GM12878 (cell line): ENCODE measurements at regions not wholly inside any gene's neighbourhood (a gene's known extent, or its start where the extent isn't known, plus 50 kb on each side); places are given as distances from the start of the nearest gene placed in this dataset.

Experiments used
- BMI1 ChIP-seq: fragments of 450-650 bp; IDR thresholded peaks from 2 replicates; pipeline ENCODE4 v1.6.1; 2016; ENCODE audit warnings: mild to moderate bottlenecking, moderate library complexity, borderline replicate concordance
- DPF2 ChIP-seq: fragments of 450-650 bp; IDR thresholded peaks from 2 replicates; pipeline ENCODE4 v1.6.1; 2017; ENCODE audit warnings: mild to moderate bottlenecking
- EGR1 ChIP-seq, 2 experiments: IDR thresholded peaks; 1 replicate in 1 of 2; 2 replicates in 1 of 2; pipeline ENCODE4 v1.6.1; 2011 to 2012; ENCODE audit warnings: low read depth in 2 of 2, low read length in 2 of 2, borderline replicate concordance in 1 of 2, mild to moderate bottlenecking in 1 of 2, moderate library complexity in 1 of 2
- HCFC1 ChIP-seq: fragments of 150-350 bp; IDR thresholded peaks from 2 replicates; pipeline ENCODE4 v1.6.1; 2014; ENCODE audit warnings: low read length
- IRF5 ChIP-seq: fragments of 450-650 bp; IDR thresholded peaks from 2 replicates; pipeline ENCODE4 v1.6.1; 2017; ENCODE audit warnings: borderline replicate concordance
- MYB ChIP-seq: fragments of 150-350 bp; IDR thresholded peaks from 2 replicates; pipeline ENCODE4 v1.6.1; 2014; ENCODE audit warnings: mild to moderate bottlenecking, low read depth, low read length, borderline replicate concordance
- SMAD1 ChIP-seq: fragments of 450-650 bp; IDR thresholded peaks from 2 replicates; pipeline ENCODE4 v1.6.1; 2018; ENCODE audit warnings: mild to moderate bottlenecking, low read depth; ENCODE audit not compliant: partially characterized antibody
- TF ChIP-seq, protein P1 (sequence below): fragments of 450-650 bp; formaldehyde crosslinking; IDR thresholded peaks from 2 replicates; pipeline ENCODE4 v1.4.0; 2022; ENCODE audit warnings: mild to moderate bottlenecking, moderate library complexity
- TF ChIP-seq, protein P2 (sequence below): fragments of 450-650 bp; conservative IDR thresholded peaks from 2 replicates; pipeline ENCODE4 v1.6.1; 2017; ENCODE audit warnings: mild to moderate bottlenecking, moderate library complexity

DNA sequence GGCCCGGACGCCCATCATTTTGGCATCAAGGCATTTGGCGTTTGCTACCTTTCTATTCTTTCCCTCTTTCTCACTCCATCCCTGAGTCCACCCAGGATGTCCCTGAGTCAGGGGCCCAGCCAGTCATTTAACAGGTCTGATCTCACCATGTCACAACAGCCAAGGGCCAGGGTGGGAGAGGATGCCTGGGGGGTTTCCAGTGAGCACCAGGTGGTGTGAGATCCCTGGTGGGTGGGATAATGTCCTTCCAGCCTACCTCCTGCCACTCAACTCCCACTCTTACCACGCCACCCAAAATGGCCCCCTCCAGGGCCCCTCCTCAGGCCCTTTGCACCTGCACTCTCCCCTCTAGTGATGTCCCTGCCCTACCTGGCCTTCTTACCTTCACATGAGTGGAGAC lies 310.8 kb downstream of the BCL11B start (continued):
- TF ChIP-seq, protein P1, sequence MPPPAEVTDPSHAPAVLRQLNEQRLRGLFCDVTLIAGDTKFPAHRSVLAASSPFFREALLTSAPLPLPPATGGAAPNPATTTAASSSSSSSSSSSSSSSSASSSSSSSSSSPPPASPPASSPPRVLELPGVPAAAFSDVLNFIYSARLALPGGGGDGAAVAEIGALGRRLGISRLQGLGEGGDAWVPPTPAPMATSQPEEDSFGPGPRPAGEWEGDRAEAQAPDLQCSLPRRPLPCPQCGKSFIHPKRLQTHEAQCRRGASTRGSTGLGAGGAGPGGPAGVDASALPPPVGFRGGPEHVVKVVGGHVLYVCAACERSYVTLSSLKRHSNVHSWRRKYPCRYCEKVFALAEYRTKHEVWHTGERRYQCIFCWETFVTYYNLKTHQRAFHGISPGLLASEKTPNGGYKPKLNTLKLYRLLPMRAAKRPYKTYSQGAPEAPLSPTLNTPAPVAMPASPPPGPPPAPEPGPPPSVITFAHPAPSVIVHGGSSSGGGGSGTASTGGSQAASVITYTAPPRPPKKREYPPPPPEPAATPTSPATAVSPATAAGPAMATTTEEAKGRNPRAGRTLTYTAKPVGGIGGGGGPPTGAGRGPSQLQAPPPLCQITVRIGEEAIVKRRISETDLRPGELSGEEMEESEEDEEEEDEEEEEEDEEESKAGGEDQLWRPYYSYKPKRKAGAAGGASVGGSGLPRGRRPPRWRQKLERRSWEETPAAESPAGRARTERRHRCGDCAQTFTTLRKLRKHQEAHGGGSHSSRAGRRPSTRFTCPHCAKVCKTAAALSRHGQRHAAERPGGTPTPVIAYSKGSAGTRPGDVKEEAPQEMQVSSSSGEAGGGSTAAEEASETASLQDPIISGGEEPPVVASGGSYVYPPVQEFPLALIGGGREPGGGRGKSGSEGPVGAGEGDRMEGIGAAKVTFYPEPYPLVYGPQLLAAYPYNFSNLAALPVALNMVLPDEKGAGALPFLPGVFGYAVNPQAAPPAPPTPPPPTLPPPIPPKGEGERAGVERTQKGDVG (CRISPR knock-in tag) = no peak
- TF ChIP-seq, protein P2, sequence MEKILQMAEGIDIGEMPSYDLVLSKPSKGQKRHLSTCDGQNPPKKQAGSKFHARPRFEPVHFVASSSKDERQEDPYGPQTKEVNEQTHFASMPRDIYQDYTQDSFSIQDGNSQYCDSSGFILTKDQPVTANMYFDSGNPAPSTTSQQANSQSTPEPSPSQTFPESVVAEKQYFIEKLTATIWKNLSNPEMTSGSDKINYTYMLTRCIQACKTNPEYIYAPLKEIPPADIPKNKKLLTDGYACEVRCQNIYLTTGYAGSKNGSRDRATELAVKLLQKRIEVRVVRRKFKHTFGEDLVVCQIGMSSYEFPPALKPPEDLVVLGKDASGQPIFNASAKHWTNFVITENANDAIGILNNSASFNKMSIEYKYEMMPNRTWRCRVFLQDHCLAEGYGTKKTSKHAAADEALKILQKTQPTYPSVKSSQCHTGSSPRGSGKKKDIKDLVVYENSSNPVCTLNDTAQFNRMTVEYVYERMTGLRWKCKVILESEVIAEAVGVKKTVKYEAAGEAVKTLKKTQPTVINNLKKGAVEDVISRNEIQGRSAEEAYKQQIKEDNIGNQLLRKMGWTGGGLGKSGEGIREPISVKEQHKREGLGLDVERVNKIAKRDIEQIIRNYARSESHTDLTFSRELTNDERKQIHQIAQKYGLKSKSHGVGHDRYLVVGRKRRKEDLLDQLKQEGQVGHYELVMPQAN = no peak
- TF ChIP-seq SMAD1 (no peak), MYB (no peak), IRF5 (no peak), HCFC1 (no peak), DPF2 (no peak), BMI1 (no peak), EGR1 (IDR thresholded peaks at IDR 0.05; ENCODE audit: borderline replicate concordance in 1 of 2, low read depth in 2 of 2, low read length in 2 of 2) (no peak)
